Hippocampal formation (tissue), 2 donors: ENCODE measurements at regions not wholly inside any gene's neighbourhood (a gene's known extent, or its start where the extent isn't known, plus 50 kb on each side); places are given as distances from the start of the nearest gene placed in this dataset.

ENCODE experiments used
- DNase-seq, 2 donors: peaks; one replicate each; lab custom pipeline; 2025; lab: John Stamatoyannopoulos, UW

DNA sequence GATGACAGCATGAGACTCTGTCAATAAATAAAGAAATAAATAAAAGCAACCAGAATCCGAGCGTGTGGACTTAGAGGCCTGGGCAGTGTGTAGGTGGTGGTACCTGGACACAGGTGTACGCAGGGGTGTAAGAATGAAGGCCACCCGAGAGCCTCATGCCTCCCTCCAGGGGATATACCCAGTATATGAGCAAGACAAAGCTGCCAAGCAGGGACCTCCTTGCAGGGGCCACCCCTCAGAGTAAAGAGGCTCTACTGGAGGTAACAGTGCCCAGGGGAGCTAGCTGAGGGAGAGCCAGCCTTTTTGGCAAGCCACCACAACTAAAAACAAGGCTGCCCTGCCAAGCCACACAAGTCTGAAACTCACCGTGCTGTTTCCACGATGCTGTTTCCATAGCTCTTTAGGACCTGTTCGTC, 179.2 kb upstream of the RAB4A start:
- no peak for DNase-seq

DNA sequence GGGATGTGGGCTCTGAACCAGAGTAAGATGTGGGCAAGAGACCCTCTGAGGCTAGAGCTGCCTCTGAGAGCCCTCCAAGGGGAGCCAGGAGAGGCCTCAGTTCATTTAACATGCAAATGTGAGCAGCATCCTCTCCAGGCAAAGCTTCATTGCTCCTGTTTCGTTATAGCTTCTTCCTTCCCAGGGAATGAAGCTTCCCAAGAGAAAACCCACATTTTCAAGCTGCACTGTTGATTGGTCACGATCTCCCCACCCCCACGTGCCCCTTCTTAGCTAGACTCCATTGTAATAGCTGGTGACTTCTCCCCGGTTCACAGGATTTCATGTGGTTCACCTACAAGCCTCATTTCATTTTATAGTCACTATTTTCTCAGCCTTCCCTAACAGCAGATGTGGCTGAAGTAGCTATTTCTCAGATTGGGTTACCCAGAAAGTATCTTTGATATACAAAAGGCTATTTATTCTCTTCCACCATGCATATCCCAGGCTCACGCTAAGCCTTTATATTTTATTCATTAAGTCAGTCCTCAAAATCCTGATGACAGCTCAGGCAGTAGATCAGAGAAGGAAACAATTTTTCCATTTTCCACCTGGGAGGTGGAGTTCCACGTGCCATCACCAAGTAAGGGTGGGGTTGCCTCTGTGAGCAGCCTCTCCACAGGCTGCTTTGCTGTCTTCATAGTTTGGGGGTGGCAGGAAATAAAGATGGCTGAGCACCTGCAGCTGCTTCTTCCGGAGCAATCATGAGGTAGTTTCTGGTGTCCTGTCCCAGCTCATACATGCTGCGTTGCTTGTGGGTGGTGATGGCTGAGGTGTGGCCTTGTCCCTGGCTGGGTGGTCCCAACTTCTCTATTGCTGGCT, 178.3 kb upstream of the RAB4A start:
- no peak for DNase-seq

DNA sequence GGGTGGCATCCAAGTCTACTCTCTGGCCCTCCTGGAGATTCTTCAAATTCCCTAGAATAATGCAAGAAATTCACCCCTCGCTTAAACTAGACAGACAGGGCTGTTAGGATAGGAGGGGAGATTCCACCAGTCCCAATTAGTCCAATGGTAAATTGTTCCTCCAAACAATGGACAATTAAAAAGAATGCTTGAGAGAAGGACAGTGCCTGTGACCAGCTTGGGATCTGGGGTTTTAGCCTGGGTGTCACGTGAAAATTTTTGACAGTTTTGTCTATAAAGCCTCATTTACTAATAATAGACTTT, 177.7 kb upstream of the RAB4A start:
- DNase-seq = no peak

- no peak for DNase-seq
Measured at GRCh38 chr1:229093609-229094336, 177.1 kb upstream of the RAB4A start.

- DNase-seq = no peak
Measured at GRCh38 chr1:229094476-229095311, 176.2 kb upstream of the RAB4A start.

GRCh38 chr1:229095325-229095724, 175.6 kb upstream of the RAB4A start:
- DNase-seq = no peak

- no peak for DNase-seq
Measured at GRCh38 chr1:229097356-229097755, 173.6 kb upstream of the RAB4A start.

DNA sequence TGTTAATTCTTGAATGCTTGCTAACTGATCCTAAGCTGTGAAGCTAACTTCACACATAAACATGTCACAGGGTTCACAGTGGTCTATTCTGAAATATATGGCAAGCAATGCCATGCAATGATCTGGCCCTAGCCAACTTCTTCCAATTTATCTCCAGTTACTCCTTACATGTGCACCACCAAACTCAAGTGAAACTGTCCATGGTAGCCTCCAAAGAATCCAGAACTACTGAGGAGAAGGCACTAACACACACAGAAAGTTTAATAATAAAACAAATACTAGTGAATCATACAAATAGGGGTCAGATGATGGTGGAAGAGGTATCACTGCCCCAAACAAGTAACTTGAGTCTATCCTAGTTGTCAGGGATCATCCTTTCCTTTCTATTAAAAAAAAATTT, 172.6 kb upstream of the RAB4A start:
- no peak for DNase-seq

- DNase-seq = no peak
Measured at GRCh38 chr1:229098903-229099578, 171.9 kb upstream of the RAB4A start.

DNA sequence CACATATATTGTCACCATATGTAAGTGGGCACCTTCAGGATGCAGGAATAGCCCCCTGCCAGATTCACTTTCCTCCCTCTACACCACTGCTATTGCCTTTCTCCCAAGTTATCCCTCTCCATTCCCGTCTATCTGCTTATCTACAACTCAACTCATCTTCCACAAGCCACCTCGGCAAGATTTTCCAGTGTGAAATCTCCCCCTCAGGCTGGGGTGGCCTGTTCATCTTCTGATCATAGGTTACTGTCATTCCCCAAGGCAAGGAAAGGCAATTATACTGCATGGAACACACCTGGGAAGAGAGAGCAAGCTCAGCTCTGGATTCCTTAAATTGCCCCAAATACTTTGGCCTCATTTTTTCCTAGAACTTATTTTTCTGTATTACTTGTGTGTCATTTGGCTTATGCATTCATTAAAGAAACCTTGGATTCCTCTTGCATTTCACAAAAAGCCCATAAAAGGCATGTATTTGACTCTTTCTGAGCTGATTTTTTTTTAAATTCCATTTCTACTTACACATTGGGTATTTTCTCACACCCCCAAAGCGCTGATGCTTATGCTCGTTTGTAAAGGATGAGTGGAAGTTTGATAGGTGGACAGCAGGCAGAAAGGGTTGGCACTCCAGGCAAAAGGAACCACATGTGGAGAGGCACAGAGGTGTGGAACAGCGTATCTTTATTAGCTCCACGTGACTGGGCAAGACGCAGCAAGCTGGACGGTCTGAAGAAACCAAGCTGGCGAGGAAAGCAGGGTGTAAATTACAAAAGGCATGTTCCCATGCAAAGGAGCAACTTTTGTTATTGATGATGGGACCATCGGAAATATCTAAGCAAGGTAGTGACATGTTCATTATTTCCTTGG, 169.7 kb upstream of the RAB4A start:
- DNase-seq = no peak

GRCh38 chr1:229102741-229103391, 168.0 kb upstream of the RAB4A start:
- no peak for DNase-seq

DNA sequence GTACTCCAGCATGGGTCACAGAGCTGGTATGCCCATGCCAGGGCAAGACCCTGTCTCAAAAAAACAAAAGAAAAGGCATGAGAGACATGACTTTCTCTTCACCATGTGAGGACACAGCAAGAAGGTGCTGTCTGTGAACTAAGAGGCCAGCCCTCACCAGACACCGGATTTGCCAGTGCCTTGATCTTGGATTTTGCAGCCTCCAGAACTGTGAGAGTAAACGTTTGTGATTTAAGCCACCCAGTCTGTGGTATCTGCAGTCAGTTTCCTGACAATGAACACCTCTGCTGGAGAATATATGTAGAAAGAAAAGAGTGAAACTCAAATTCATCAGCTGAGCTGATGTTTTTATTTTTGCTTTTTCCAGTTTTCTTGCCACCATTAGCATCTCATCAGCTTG, 166.3 kb upstream of the RAB4A start:
- no peak for DNase-seq

- DNase-seq = no peak
Measured at GRCh38 chr1:229105109-229105508, 165.8 kb upstream of the RAB4A start.

DNA sequence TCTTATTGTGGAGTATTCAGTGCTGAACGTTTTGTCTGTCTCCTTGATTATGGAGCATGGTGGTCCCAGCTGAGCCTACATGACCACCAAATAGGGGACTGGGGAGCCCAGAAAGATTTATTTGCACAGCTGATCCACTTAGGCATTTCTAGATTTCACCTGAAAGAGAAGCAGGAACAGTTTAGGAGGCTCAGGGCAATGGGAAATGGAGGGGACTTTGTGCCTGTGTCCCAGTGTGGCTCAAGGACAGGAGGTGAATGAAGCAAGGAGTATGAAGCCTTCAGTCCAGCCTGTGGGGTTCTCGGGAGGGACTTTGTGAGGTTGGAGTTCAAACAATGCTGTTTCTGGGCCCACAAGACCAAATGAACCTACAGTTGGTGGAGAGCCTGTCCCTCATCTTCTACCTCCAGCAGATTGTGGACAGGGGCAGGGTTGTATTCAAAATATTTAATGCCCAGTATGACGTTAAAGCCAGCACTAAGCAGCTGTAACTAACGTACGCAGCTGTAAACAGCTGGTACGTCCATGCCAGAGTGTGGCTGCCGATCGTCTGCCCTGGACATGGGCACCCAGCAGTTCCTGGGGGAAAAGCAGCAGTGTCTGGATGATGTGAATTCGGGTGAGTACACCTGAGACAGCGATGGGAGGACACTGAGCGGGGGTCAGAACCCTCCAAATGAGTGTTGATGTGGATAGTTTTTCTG, 164.9 kb upstream of the RAB4A start:
- no peak for DNase-seq

GRCh38 chr1:229106526-229107125, 164.3 kb upstream of the RAB4A start:
- no peak for DNase-seq

DNA sequence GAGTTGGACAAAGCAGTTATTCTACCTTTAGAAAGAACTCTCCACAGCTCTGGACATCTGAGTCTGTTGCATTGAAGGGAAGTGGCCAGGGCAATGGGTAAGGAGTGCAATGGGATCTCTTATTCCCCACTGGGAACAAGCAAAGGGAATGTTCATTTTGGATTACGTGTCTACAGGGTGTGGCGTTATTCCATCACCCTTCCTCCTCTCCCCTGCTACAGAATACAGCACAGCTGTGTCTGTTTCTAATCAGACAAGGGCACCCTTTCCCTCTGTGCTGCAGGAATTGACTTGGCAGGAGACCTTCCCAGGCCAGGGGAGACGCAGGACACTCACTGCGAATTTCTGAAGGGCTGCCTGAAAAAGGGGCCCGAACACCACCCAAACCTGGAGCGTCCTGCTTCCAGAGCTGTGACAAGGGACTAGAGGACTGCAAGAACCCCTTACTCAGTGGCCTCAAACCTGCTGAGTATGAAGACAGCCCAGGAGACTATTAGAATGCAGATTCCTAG, 163.6 kb upstream of the RAB4A start:
- no peak for DNase-seq

GRCh38 chr1:229107972-229108371, 162.9 kb upstream of the RAB4A start:
- DNase-seq = no peak

DNA sequence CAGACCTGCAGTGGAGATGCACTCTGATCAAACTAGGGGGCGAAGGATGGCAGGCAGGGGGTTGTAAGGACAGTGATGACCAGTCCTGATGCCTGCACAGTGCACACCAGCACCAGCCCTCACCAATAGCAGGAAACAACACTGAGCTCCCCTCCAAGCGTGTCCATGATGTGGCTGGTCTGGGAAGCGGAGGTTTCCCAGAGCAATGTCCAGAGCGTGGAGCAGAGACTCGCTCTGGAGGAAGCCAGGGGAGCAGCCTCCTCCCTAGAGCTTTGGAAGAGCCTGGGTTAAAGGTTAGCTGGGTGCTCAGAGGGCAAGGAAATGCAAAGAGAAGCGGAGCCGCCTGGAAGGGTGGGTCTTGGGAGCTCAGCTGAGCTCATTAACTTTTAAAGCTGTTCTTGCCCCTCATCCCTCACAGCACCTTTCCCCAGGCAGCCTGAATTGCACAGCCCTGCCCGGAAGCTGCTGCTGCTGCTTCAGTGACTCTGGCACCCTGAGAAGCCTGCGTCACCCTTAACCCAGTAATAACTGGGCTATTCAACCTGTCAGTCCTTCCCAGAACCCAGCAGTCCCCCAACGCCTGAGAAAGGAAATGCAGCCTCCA, 162.2 kb upstream of the RAB4A start:
- DNase-seq = no peak

DNA sequence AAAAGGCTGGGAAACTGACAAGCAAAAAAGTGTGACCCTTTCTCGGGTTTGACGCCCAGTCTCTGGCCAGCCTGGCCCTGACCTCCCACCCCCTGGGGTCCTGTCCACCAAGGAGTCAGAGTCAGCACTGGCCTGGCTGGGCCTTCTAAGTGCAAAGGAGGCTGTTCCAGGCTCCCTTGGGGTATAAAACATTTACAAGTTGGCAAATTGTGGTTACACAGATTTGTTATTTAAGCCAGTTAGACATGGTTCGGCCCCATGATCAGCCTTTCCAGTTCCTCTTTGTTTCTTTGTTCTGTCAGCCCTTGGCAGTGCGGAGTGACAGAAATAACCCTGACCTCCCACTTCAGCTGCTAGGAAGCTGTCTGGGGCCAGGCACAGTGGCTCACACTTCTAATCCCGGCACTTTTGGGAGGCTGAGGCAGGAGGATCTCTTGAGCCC, 161.6 kb upstream of the RAB4A start:
- peak in 1 of 2 donors; percentile 18 for DNase-seq
